K562 (cell line): ENCODE measurements at regions not wholly inside any gene's neighbourhood (a gene's known extent, or its start where the extent isn't known, plus 50 kb on each side); places are given as distances from the start of the nearest gene placed in this dataset.

Source experiments
- ATAC-seq: fragments of 200-7000 bp; cut with Tn5 transposase; 3 replicates; pipeline ENCODE4 v1.9.1; 2020; ENCODE audit warnings: moderate library complexity
- BruUV-seq: library from RNA; stranded (reverse); fragments of 400-500 nt; replicated peaks from 2 replicates; lab custom pipeline; 2021; lab: Mats Ljungman, UMichigan
- CTCF ChIA-PET: fragments of 300-600 bp; formaldehyde crosslinking; extraction: SDS; loops from one replicate; lab custom pipeline; 2021; ENCODE audit warnings: low intra/inter-chr PET ratio; lab: Yijun Ruan, JAX
- POLR2A ChIA-PET: fragments of 300-600, 350-650 bp; sonication (Branson Sonifier 250); formaldehyde crosslinking; extraction: SDS; loops from one replicate; lab custom pipeline; 2021; ENCODE audit warnings: antibody characterized with exemption, inconsistent platforms; lab: Yijun Ruan, JAX
- DNase-seq, 4 experiments: peaks; one replicate each; pipeline versions ENCODE4 v3.0.0 to v3.0.0-alpha.2; 2011 to 2018; ENCODE audit warnings: low spot score in 3 of 4, mixed read lengths in 3 of 4; ENCODE audit errors: extremely low read depth in 1 of 4
- FAIRE-seq: peaks from 2 replicates; lab custom pipeline; 2011; peaks lifted over from hg19 to GRCh38; lab: Jason Lieb, UNC
- H2AFZ ChIP-seq: 2 replicates; pipeline ENCODE4 v1.6.0; 2011; ENCODE audit warnings: low read depth, low read length, control low read depth, inconsistent platforms
- H3K27ac ChIP-seq: fragments of 200-600 bp; 3 replicates; pipeline ENCODE4 v1.8.0; 2011; ENCODE audit warnings: low read depth, mild to moderate bottlenecking, control low read depth, inconsistent platforms, low read length, moderate library complexity, mixed read lengths; ENCODE audit errors: extremely low read depth
- H3K27me3 ChIP-seq, 2 experiments: fragments of 300-600 bp in 1 of 2; 2 replicates in 1 of 2; 3 replicates in 1 of 2; pipeline versions ENCODE4 v1.6.0 to v1.8.0; 2011; ENCODE audit warnings: inconsistent platforms in 2 of 2, low read length in 2 of 2, mild to moderate bottlenecking in 1 of 2, mixed read lengths in 1 of 2, moderate library complexity in 1 of 2; ENCODE audit not compliant: control insufficient read depth in 2 of 2, insufficient read depth in 2 of 2
- H3K36me3 ChIP-seq: fragments of 300-600 bp; 3 replicates; pipeline ENCODE4 v1.8.0; 2011; ENCODE audit warnings: mild to moderate bottlenecking, low read length, inconsistent platforms; ENCODE audit not compliant: control insufficient read depth, insufficient read depth
- H3K4me1 ChIP-seq, 2 experiments: fragments of 200-600 bp in 1 of 2; replicated peaks in 1 of 2; 2 replicates in 1 of 2; 3 replicates in 1 of 2; pipeline versions ENCODE4 v1.5.1 to v1.8.0; 2011; ENCODE audit warnings: inconsistent platforms in 2 of 2, low read length in 2 of 2, mild to moderate bottlenecking in 1 of 2, mixed read lengths in 1 of 2, moderate library complexity in 1 of 2; ENCODE audit not compliant: control insufficient read depth in 2 of 2, insufficient read depth in 2 of 2
- H3K4me2 ChIP-seq: 2 replicates; pipeline ENCODE4 v1.6.1; 2011; ENCODE audit warnings: low read length, control low read depth, inconsistent platforms, mixed read lengths; ENCODE audit not compliant: insufficient read depth
- H3K4me3 ChIP-seq: fragments of 200-600 bp; sonication (generic), shearing (Covaris generic); 2 replicates; pipeline ENCODE4 v1.5.1; 2016; ENCODE audit warnings: control low read depth, inconsistent platforms
- H3K79me2 ChIP-seq: fragments of 200-600 bp; 3 replicates; pipeline ENCODE4 v1.8.0; 2011; ENCODE audit warnings: low read length, inconsistent platforms; ENCODE audit not compliant: control insufficient read depth, insufficient read depth
- H3K9ac ChIP-seq, 2 experiments: 2 replicates each; pipeline versions ENCODE4 v1.6.0 to v1.6.1; 2011; ENCODE audit warnings: low read depth in 2 of 2, low read length in 2 of 2, control low read depth in 1 of 2, inconsistent platforms in 1 of 2, mild to moderate bottlenecking in 1 of 2, mixed read lengths in 1 of 2; ENCODE audit not compliant: insufficient read depth in 1 of 2
- H3K9me1 ChIP-seq: one replicate; pipeline ENCODE4 v1.6.0; 2011; ENCODE audit warnings: inconsistent platforms, mild to moderate bottlenecking, low read length, moderate library complexity; ENCODE audit not compliant: control insufficient read depth, insufficient read depth
- H3K9me3 ChIP-seq: replicated peaks from 2 replicates; pipeline ENCODE4 v1.5.1; 2011; ENCODE audit warnings: low read depth, low read length, inconsistent platforms; ENCODE audit not compliant: control insufficient read depth, insufficient read depth
- H4K20me1 ChIP-seq: replicated peaks from 2 replicates; pipeline ENCODE4 v1.6.1; 2011; ENCODE audit warnings: low read length, inconsistent platforms, mixed read lengths; ENCODE audit not compliant: control insufficient read depth, insufficient read depth
- CSDE1 ChIP-seq, 2 experiments: fragments of 450-650 bp; IDR thresholded peaks; 2 replicates each; pipeline ENCODE4 v1.6.1; 2016; ENCODE audit warnings: mild to moderate bottlenecking in 1 of 2
- ESRRA ChIP-seq: fragments of 450-650 bp; IDR thresholded peaks from 2 replicates; pipeline ENCODE4 v1.6.1; 2014; ENCODE audit warnings: low read depth, mild to moderate bottlenecking, moderate library complexity, borderline replicate concordance
- NR2C1 ChIP-seq, 2 experiments: fragments of 450-650 bp; IDR thresholded peaks; 2 replicates each; pipeline ENCODE4 v1.6.1; 2017; ENCODE audit warnings: mild to moderate bottlenecking in 2 of 2, antibody characterized with exemption in 1 of 2, inconsistent platforms in 1 of 2, missing compliant biosample characterization in 1 of 2, missing genetic modification characterization in 1 of 2
- NR2C2 ChIP-seq, 2 experiments: fragments of 200-800 bp in 1 of 2; sonication (Bioruptor generic) in 1 of 2; sonication (generic) in 1 of 2; formaldehyde crosslinking in 1 of 2; IDR thresholded peaks; 2 replicates each; pipeline versions ENCODE4 v1.6.1 to v1.8.0; 2016 to 2022; ENCODE audit warnings: mild to moderate bottlenecking in 1 of 2, missing compliant biosample characterization in 1 of 2, missing genetic modification characterization in 1 of 2, missing genetic modification reagents in 1 of 2
- NRF1 ChIP-seq, 2 experiments: fragments of 450-650 bp; IDR thresholded peaks in 1 of 2; conservative IDR thresholded peaks in 1 of 2; 2 replicates each; pipeline ENCODE4 v1.6.1; 2014; ENCODE audit warnings: mild to moderate bottlenecking in 2 of 2
- PHF20 ChIP-seq: fragments of 450-650 bp; IDR thresholded peaks from 2 replicates; pipeline ENCODE4 v1.6.1; 2018; ENCODE audit not compliant: partially characterized antibody
- SIN3A ChIP-seq, 2 experiments: fragments of 150-350 bp in 1 of 2; IDR thresholded peaks; 2 replicates each; pipeline ENCODE4 v1.6.1; 2011 to 2016; ENCODE audit warnings: borderline replicate concordance in 2 of 2, low read depth in 2 of 2, low read length in 2 of 2, mild to moderate bottlenecking in 2 of 2, moderate library complexity in 2 of 2; ENCODE audit not compliant: control insufficient read depth in 1 of 2
- SMARCA4 ChIP-seq: fragments of 450-650 bp; IDR thresholded peaks from 2 replicates; pipeline ENCODE4 v1.6.1; 2016
- TFAP4 ChIP-seq: sonication (generic); formaldehyde crosslinking; IDR thresholded peaks from 2 replicates; pipeline ENCODE4 v1.8.0; 2022; ENCODE audit warnings: missing genetic modification reagents, mild to moderate bottlenecking, moderate library complexity, borderline replicate concordance
- TGIF2 ChIP-seq: sonication (generic); formaldehyde crosslinking; IDR thresholded peaks from 2 replicates; pipeline ENCODE4 v1.8.1; 2022; ENCODE audit warnings: mild to moderate bottlenecking, missing genetic modification reagents, moderate library complexity
- THRA ChIP-seq: fragments of 450-650 bp; IDR thresholded peaks from 2 replicates; pipeline ENCODE4 v1.6.1; 2017; ENCODE audit warnings: mild to moderate bottlenecking, moderate library complexity
- THRAP3 ChIP-seq: fragments of 450-650 bp; IDR thresholded peaks from 2 replicates; pipeline ENCODE4 v1.6.1; 2016; ENCODE audit warnings: mild to moderate bottlenecking, inconsistent platforms, borderline replicate concordance
- WGBS: fragments of 100-300 bp; shearing (Covaris generic); methylation state at CpG from one replicate; pipeline ENCODE4 v1.1.6; 2016; ENCODE audit warnings: low coverage, mixed read lengths; ENCODE audit not compliant: insufficient coverage; ENCODE audit errors: missing lambda C conversion rate; 5-methylcytosine and 5-hydroxymethylcytosine counted together
- in situ Hi-C: fragments of 300-500 bp; cut with MboI; formaldehyde crosslinking; loops from 4 replicates; pipeline ENCODE4 v1.15.0; 2018; ENCODE audit warnings: inconsistent platforms, mixed read lengths
- intact Hi-C: fragments of 100-400 bp; cut with micrococcal nuclease; formaldehyde crosslinking; loops from 2 replicates; pipeline ENCODE4 v1.14.2; 2022
- TF ChIP-seq, protein P1 (sequence below): fragments of 450-650 bp; IDR thresholded peaks from 2 replicates; pipeline ENCODE4 v1.6.1; 2016; ENCODE audit warnings: borderline replicate concordance

- Histone ChIP-seq H2AFZ (no peak overlapping the region), H4K20me1 (no peaks in the 10 kb centered on the region), H3K4me2 (no peak overlapping the region), H3K4me1 (no peaks in the 10 kb centered on the region), H3K27me3 (no peaks in the 10 kb centered on the region), H3K79me2 (no peaks in the 10 kb centered on the region), H3K27ac (no peak overlapping the region), H3K9me1 (no peaks in the 10 kb centered on the region), H3K9ac (no peak overlapping the region), H3K4me3 (no peak overlapping the region), H3K36me3 (no peaks in the 10 kb centered on the region), H3K9me3 (no peaks in the 10 kb centered on the region)
- in situ Hi-C loops (no loop called here), intact Hi-C loops (no loop called here)
- ATAC-seq (no peak), FAIRE-seq (no peak), DNase-seq (no peak)
- ChIA-PET CTCF (no interaction called here), POLR2A (no interaction called here)
- BruUV-seq, result no TSS peak
- TF ChIP-seq TGIF2 (CRISPR knock-in tag) (no peak), TFAP4 (CRISPR knock-in tag) (no peak), NRF1 (conservative IDR thresholded peaks at IDR 0.05 in 1 of 2, IDR thresholded peaks at IDR 0.05 in 1 of 2) (no peak), NR2C1 (IDR thresholded peaks at IDR 0.05) (no peak), NR2C1 (tag; IDR thresholded peaks at IDR 0.05) (no peak), THRAP3 (no peak), ESRRA (no peak), CSDE1 (IDR thresholded peaks at IDR 0.05) (no peak), SIN3A (IDR thresholded peaks at IDR 0.05; ENCODE audit: borderline replicate concordance in 2 of 2, control insufficient read depth in 1 of 2, low read depth in 2 of 2, low read length in 2 of 2) (no peak), SMARCA4 (no peak), NR2C2 (CRISPR knock-in tag; IDR thresholded peaks at IDR 0.05) (no peak), NR2C2 (tag; IDR thresholded peaks at IDR 0.05) (no peak), PHF20 (no peak), THRA (no peak)
- TF ChIP-seq, protein P1, sequence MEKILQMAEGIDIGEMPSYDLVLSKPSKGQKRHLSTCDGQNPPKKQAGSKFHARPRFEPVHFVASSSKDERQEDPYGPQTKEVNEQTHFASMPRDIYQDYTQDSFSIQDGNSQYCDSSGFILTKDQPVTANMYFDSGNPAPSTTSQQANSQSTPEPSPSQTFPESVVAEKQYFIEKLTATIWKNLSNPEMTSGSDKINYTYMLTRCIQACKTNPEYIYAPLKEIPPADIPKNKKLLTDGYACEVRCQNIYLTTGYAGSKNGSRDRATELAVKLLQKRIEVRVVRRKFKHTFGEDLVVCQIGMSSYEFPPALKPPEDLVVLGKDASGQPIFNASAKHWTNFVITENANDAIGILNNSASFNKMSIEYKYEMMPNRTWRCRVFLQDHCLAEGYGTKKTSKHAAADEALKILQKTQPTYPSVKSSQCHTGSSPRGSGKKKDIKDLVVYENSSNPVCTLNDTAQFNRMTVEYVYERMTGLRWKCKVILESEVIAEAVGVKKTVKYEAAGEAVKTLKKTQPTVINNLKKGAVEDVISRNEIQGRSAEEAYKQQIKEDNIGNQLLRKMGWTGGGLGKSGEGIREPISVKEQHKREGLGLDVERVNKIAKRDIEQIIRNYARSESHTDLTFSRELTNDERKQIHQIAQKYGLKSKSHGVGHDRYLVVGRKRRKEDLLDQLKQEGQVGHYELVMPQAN, result no peak
- WGBS, result 0% methylated on average over 2 of the region's 2 CpGs
Measured at GRCh38 chr6:71726121-71726520, 160.2 kb upstream of the RIMS1 start.
